BJ (cell line): ENCODE measurements at regions not wholly inside any gene's neighbourhood (a gene's known extent, or its start where the extent isn't known, plus 50 kb on each side); places are given as distances from the start of the nearest gene placed in this dataset.

Source experiments
- CTCF ChIA-PET: fragments of 350-600 bp; formaldehyde crosslinking; extraction: SDS; loops from one replicate; lab custom pipeline; 2021; ENCODE audit warnings: antibody characterized with exemption, inconsistent platforms; lab: Yijun Ruan, JAX
- POLR2A ChIA-PET: fragments of 300-600 bp; sonication (Branson Sonifier 250); formaldehyde crosslinking; extraction: SDS; loops from one replicate; lab custom pipeline; 2021; ENCODE audit warnings: antibody characterized with exemption; lab: Charles Lee
- DNase-seq: peaks from one replicate; pipeline ENCODE4 v3.0.0-alpha.2; 2011; ENCODE audit warnings: low read depth
- H3K27me3 ChIP-seq: 2 replicates; pipeline ENCODE4 v1.6.0; 2011; ENCODE audit warnings: low read length; ENCODE audit not compliant: control insufficient read depth, insufficient read depth
- H3K36me3 ChIP-seq: 2 replicates; pipeline ENCODE4 v1.5.1; 2011; ENCODE audit warnings: low read length; ENCODE audit not compliant: control insufficient read depth, insufficient read depth
- H3K4me3 ChIP-seq: 2 replicates; pipeline ENCODE4 v1.5.1; 2011; ENCODE audit warnings: low read depth, mild to moderate bottlenecking, control low read depth, low read length
- TF ChIP-seq, protein P1 (sequence below): IDR thresholded peaks from 2 replicates; pipeline ENCODE4 v1.5.1; 2011; ENCODE audit warnings: low read depth, mild to moderate bottlenecking, control low read depth, inconsistent platforms, low read length, moderate library complexity; ENCODE audit not compliant: insufficient read depth

DNA sequence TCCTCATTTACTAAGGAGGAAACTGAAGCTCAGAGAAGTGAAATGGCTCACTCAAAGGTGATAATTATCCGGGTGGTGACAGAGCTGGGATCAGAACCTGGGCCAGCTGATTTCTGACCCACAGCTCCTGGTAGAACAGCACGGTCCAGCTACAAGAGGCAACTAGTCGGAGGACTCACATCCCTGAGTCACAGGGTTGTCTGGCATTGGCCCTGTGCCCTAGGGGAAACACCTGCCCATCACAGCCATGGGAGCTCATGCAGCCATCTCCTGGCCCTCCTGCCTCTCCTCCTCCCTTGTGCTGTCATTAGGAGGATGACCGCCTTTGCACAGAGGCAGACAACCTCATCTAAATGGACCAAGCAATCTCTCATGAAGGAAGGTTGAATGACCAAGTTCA is 115.2 kb upstream of the TSPAN5 start:
- ChIA-PET POLR2A (no interaction called here), CTCF (interaction anchor here (0.8 kb wide), 1 partner anchor 14 kb away, joined by 3 read pairs; no protein-coding TSS in a partner anchor)
- Histone ChIP-seq H3K36me3 (no peaks in the 10 kb centered on the region), H3K4me3 (no peak overlapping the region), H3K27me3 (no peaks in the 10 kb centered on the region; the same call in none of the 2 replicates)
- DNase-seq = no peak
- TF ChIP-seq, protein P1, sequence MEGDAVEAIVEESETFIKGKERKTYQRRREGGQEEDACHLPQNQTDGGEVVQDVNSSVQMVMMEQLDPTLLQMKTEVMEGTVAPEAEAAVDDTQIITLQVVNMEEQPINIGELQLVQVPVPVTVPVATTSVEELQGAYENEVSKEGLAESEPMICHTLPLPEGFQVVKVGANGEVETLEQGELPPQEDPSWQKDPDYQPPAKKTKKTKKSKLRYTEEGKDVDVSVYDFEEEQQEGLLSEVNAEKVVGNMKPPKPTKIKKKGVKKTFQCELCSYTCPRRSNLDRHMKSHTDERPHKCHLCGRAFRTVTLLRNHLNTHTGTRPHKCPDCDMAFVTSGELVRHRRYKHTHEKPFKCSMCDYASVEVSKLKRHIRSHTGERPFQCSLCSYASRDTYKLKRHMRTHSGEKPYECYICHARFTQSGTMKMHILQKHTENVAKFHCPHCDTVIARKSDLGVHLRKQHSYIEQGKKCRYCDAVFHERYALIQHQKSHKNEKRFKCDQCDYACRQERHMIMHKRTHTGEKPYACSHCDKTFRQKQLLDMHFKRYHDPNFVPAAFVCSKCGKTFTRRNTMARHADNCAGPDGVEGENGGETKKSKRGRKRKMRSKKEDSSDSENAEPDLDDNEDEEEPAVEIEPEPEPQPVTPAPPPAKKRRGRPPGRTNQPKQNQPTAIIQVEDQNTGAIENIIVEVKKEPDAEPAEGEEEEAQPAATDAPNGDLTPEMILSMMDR = no peak

DNA sequence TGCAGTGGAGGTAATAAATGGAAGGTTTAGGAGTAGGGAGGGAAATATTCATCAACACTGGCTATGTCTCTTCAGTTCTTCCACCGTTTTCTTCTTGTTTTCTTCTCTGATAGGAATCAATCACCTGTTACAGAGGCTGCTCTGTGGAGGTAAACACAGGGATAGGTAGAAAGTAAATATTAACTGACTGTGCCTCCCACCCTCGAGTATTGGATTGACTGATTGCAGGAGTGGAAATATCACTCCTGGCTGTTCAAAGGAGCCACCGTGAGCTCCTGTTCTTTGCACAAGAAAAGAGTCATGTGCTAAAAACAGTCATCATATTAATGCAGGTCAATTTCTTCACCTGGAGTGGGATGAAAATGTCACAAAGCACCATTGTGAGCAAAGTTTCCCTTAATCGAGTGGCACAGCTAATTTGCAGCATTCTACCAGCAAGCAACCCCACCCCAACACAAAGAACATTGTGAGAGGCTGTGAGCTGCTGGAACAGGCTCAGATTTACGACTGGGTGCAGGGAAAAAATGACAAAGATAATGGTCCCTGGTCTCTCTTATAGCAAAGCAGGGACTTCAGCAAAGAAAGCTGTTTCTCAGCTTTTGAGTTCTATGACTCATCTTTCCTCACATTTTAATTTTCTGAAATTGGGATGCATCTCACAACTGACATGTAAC is 113.7 kb upstream of the TSPAN5 start:
- no peak overlapping the region for H3K4me3 ChIP-seq
- ChIA-PET CTCF (interaction anchor here (1.4 kb wide), 1 partner anchor 43 kb away, joined by 3 read pairs; no protein-coding TSS in a partner anchor), POLR2A (no interaction called here)
- TF ChIP-seq, protein P1 = no peak
- no peak for DNase-seq
- no peaks in the 10 kb centered on the region for H3K36me3 ChIP-seq
- no peaks in the 10 kb centered on the region; the same call in none of the 2 replicates for H3K27me3 ChIP-seq

DNA sequence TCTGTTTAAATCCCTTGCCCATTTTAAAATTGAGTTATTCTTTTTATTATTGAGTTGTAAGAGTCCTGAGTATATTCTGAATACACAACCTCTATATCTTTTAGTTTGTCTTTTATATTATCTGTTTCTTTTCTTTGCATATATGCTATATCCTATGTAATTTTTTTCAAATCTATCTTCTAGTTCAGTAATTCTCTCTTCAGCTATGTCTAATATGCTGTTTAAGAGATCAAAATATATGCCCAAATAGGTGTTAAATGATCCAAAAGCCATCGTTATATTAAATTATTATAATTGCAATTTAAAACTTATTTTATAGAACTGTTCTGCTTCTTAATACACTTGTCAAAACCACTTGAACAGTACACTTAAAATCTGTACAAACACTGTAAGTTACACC is 107.4 kb upstream of the TSPAN5 start:
- CTCF ChIA-PET = no interaction called here
- Histone ChIP-seq H3K4me3 (no peak overlapping the region), H3K27me3 (no peaks in the 10 kb centered on the region; the same call in 1 of the 2 replicates), H3K36me3 (no peaks in the 10 kb centered on the region)
- POLR2A ChIA-PET = no interaction called here
- DNase-seq = no peak
- TF ChIP-seq, protein P1 = no peak

DNA sequence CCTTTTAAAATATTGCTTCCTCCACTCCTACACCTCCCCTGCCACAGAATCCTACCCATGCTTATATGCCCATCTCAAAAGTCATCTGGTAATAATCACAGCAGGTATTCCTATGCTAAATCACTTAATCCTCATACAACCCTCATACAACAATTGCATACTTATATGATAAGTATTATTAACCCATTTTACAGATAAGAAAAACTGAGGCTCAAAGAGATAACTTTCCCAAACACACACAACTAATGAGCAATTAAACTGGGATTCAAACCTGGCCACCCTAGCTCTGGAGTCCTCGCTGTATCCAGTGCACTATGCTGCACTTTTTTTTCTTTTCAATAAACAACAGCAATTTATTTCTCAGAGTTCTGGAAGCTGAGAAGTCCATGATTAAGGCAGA is 99.8 kb upstream of the TSPAN5 start:
- no peak overlapping the region for H3K4me3 ChIP-seq
- ChIA-PET CTCF (interaction anchor here (1.4 kb wide), 1 partner anchor 13 kb away, joined by 4 read pairs; no protein-coding TSS in a partner anchor), POLR2A (no interaction called here)
- no peaks in the 10 kb centered on the region; the same call in 1 of the 2 replicates for H3K27me3 ChIP-seq
- no peak for DNase-seq
- H3K36me3 ChIP-seq = no peaks in the 10 kb centered on the region
- TF ChIP-seq, protein P1 = no peak

DNA sequence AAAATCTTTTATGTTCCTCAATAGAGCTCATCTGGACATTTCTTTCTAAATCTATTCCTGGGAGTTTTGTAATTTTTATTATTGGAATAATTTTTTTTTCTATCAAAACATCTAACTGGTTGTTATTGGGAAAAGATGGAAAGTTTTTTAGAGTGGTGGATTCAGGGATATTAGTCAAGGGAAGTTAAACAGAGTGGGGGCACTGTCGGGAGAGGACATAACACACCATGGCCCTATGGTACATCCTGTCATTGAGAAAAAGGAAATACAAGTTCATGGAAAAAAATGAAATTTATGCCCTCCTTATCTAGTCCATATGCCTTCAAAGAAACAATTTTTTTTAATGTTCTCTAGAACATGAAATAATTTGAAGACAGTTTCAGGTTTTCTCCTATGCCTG is 96.3 kb upstream of the TSPAN5 start:
- DNase-seq = no peak
- ChIA-PET POLR2A (no interaction called here), CTCF (no interaction called here)
- Histone ChIP-seq H3K36me3 (no peaks in the 10 kb centered on the region), H3K4me3 (no peak overlapping the region), H3K27me3 (no peaks in the 10 kb centered on the region)
- TF ChIP-seq, protein P1 = no peak
